Activated CD8-positive, alpha-beta T cell treated with anti-CD3 and anti-CD28 coated beads for 36 hours (primary cell): ENCODE measurements at regions not wholly inside any gene's neighbourhood (a gene's known extent, or its start where the extent isn't known, plus 50 kb on each side); places are given as distances from the start of the nearest gene placed in this dataset.

Experiments
- ATAC-seq: fragments of 200-7000 bp; cut with Tn5 transposase; one replicate; pipeline ENCODE4 v1.10.0; 2021; ENCODE audit warnings: mild to moderate bottlenecking, moderate library complexity
- CTCF ChIA-PET: fragments of 350-600 bp; sonication (Branson Sonifier 250); formaldehyde crosslinking; loops from one replicate; lab custom pipeline; 2021; ENCODE audit warnings: antibody characterized with exemption; lab: Charles Lee
- POLR2A ChIA-PET: fragments of 350-600 bp; sonication (Branson Sonifier 250); formaldehyde crosslinking; loops from one replicate; lab custom pipeline; 2021; ENCODE audit warnings: antibody characterized with exemption; lab: Charles Lee
- DNase-seq: peaks from one replicate; pipeline ENCODE4 v3.0.0-alpha.2; 2020
- H3K27ac Mint-ChIP-seq: one replicate; pipeline ENCODE4 v1.8.0; 2021; ENCODE audit warnings: mild to moderate bottlenecking, mixed read lengths
- H3K27me3 Mint-ChIP-seq: one replicate; pipeline ENCODE4 v1.8.0; 2021; ENCODE audit warnings: mixed read lengths
- H3K36me3 Mint-ChIP-seq: one replicate; pipeline ENCODE4 v1.8.0; 2021; ENCODE audit warnings: low read depth, mixed read lengths
- H3K4me1 Mint-ChIP-seq: one replicate; pipeline ENCODE4 v1.8.0; 2021; ENCODE audit warnings: low read depth, mixed read lengths
- H3K4me3 Mint-ChIP-seq: one replicate; pipeline ENCODE4 v1.8.0; 2021; ENCODE audit warnings: mild to moderate bottlenecking, moderate library complexity, mixed read lengths
- H3K9me3 Mint-ChIP-seq: one replicate; pipeline ENCODE4 v1.8.0; 2021; ENCODE audit warnings: mixed read lengths
- intact Hi-C: fragments of 100-400 bp; cut with micrococcal nuclease; formaldehyde crosslinking; loops from one replicate; pipeline ENCODE4 v1.10.0; 2022
- TF ChIP-seq, protein P1 (sequence below): fragments of 200-600 bp; IDR thresholded peaks from one replicate; pipeline ENCODE4 v1.8.0; 2022; ENCODE audit warnings: antibody characterized with exemption, mild to moderate bottlenecking

- intact Hi-C loops, result no loop called here
- Mint-ChIP-seq H3K4me1 (no peaks in the 10 kb centered on the region), H3K36me3 (no peaks in the 10 kb centered on the region), H3K9me3 (no peaks in the 10 kb centered on the region), H3K27me3 (no peaks in the 10 kb centered on the region), H3K27ac (no peak overlapping the region), H3K4me3 (no peak overlapping the region)
- POLR2A ChIA-PET, result no interaction called here
- ATAC-seq, result no peak
- CTCF ChIA-PET, result no interaction called here
- TF ChIP-seq, protein P1, sequence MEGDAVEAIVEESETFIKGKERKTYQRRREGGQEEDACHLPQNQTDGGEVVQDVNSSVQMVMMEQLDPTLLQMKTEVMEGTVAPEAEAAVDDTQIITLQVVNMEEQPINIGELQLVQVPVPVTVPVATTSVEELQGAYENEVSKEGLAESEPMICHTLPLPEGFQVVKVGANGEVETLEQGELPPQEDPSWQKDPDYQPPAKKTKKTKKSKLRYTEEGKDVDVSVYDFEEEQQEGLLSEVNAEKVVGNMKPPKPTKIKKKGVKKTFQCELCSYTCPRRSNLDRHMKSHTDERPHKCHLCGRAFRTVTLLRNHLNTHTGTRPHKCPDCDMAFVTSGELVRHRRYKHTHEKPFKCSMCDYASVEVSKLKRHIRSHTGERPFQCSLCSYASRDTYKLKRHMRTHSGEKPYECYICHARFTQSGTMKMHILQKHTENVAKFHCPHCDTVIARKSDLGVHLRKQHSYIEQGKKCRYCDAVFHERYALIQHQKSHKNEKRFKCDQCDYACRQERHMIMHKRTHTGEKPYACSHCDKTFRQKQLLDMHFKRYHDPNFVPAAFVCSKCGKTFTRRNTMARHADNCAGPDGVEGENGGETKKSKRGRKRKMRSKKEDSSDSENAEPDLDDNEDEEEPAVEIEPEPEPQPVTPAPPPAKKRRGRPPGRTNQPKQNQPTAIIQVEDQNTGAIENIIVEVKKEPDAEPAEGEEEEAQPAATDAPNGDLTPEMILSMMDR, result no peak
- no peak for DNase-seq
These were observed 255.6 kb upstream of the ZNF32 start for GRCh38 chr10:43904301-43904700.

DNA sequence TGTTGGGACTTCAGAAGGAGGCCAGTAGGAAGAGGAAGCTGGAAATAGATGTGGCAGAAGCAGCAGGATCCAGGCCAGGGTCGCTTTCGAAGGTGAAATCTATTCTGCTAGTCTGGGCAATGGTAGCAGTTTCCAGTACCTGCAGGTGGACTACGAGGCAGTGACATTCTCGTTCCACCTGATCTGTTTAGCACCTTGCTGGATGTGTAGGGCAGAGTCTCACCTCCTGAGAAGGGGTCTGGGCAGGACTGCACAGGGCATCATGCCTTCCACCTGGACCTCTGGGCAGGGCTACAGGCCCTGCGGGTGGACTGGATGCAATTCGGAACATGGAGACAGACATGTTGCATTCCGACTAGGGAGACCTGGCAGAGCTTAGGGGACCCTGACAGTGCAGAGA, 254.8 kb upstream of the ZNF32 start:
- no peak for DNase-seq
- no peak for ATAC-seq
- Mint-ChIP-seq H3K36me3 (no peaks in the 10 kb centered on the region), H3K9me3 (no peaks in the 10 kb centered on the region), H3K27me3 (no peaks in the 10 kb centered on the region), H3K27ac (no peak overlapping the region), H3K4me1 (no peaks in the 10 kb centered on the region), H3K4me3 (no peak overlapping the region)
- intact Hi-C loops, result no loop called here
- ChIA-PET POLR2A (no interaction called here), CTCF (no interaction called here)
- TF ChIP-seq, protein P1, result no peak

GRCh38 chr10:43902842-43903241, 254.2 kb upstream of the ZNF32 start:
- H3K36me3 Mint-ChIP-seq, result no peaks in the 10 kb centered on the region
- CTCF ChIA-PET, result interaction anchor here (1.0 kb wide), 1 partner anchor 18 kb away, joined by 3 read pairs; no protein-coding TSS in a partner anchor
- TF ChIP-seq, protein P1, result no peak
- no peak for DNase-seq
- H3K9me3 Mint-ChIP-seq, result no peaks in the 10 kb centered on the region
- POLR2A ChIA-PET, result no interaction called here
- H3K4me1 Mint-ChIP-seq, result no peaks in the 10 kb centered on the region
- no peak for ATAC-seq
- H3K4me3 Mint-ChIP-seq, result no peak overlapping the region
- H3K27ac Mint-ChIP-seq, result no peak overlapping the region
- intact Hi-C loops, result no loop called here
- no peaks in the 10 kb centered on the region for H3K27me3 Mint-ChIP-seq

DNA sequence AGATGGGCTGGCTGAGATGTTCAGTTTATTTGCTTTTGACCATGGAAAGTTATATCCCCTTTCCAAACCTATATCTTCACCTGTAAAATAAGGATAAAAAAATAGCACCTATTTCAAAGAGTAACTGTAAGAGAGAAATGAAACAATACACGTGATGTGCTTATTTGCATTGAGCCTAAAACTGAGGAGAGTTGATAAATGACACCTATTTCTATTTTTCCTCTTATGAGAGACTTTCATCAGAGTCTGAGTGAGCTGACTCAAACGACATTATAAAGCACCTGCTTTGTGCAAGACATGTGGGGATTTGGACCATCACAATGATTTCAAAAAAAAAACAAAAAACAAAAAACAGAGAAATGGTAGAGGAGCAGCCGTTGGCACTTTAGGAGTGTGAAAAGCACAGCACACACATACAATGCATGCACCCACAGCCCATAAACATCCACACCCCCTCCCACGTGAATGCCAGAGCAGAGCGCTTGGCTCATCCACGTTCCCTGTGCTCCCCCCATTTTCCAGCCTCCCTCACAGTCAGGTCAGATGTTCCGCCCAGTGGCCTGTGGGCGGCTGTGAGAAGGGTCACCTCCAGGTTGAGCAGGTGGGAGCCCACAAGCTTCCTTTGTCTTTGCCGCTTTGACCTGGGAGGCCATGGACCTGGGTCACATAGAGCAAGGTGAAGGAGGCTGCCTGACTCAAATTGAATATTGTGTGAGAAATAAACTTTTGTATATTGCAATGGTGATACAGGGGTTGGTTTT, 253.2 kb upstream of the ZNF32 start:
- no peak for ATAC-seq
- ChIA-PET CTCF (interaction anchor here (1.0 kb wide), 1 partner anchor 17 kb away, joined by 3 read pairs; no protein-coding TSS in a partner anchor), POLR2A (no interaction called here)
- Mint-ChIP-seq H3K4me3 (no peak overlapping the region), H3K36me3 (no peaks in the 10 kb centered on the region), H3K27me3 (no peaks in the 10 kb centered on the region), H3K27ac (no peak overlapping the region), H3K4me1 (no peaks in the 10 kb centered on the region), H3K9me3 (no peaks in the 10 kb centered on the region)
- no peak for DNase-seq
- TF ChIP-seq, protein P1, result no peak
- intact Hi-C loops, result no loop called here

DNA sequence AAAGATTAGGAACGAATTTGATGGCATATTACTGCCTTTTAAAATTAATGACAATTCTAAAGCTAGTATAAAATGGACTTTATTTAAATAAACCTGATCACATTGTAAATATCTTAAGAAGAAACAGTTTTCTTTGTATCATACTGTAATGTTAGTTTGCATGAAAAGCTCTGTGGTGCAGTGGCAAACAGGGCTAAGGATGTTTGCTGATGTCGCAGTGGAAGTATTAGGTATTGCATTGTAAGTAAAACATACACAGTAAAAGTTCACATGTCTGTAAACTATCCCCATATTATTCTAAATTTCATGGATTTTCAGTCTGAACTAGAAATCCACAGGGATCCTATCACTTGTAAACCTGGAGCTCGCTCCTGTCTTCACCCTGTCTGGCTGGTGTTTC, 252.6 kb upstream of the ZNF32 start:
- H3K27ac Mint-ChIP-seq, result no peak overlapping the region
- no peak overlapping the region for H3K4me3 Mint-ChIP-seq
- DNase-seq, result no peak
- no peaks in the 10 kb centered on the region for H3K9me3 Mint-ChIP-seq
- no peaks in the 10 kb centered on the region for H3K36me3 Mint-ChIP-seq
- H3K27me3 Mint-ChIP-seq, result no peaks in the 10 kb centered on the region
- no peak for ATAC-seq
- intact Hi-C loops, result no loop called here
- no peaks in the 10 kb centered on the region for H3K4me1 Mint-ChIP-seq
- TF ChIP-seq, protein P1, result no peak
- POLR2A ChIA-PET, result no interaction called here
- CTCF ChIA-PET, result no interaction called here
